GM12878 (cell line): ENCODE measurements at regions not wholly inside any gene's neighbourhood (a gene's known extent, or its start where the extent isn't known, plus 50 kb on each side); places are given as distances from the start of the nearest gene placed in this dataset.

ENCODE experiments used
- ATAC-seq: fragments of 200-7000 bp; cut with Tn5 transposase; 3 replicates; pipeline ENCODE4 v1.9.1; 2020; ENCODE audit warnings: mild to moderate bottlenecking, moderate library complexity
- BruUV-seq: library from RNA; stranded (reverse); fragments of 400-500 nt; replicated peaks from 2 replicates; lab custom pipeline; 2021; lab: Mats Ljungman, UMichigan
- CTCF ChIA-PET: fragments of 300-600 bp; sonication (Branson Sonifier 250); formaldehyde crosslinking; extraction: SDS; loops from one replicate; lab custom pipeline; 2021; ENCODE audit warnings: inconsistent platforms; lab: Yijun Ruan, JAX
- POLR2A ChIA-PET: fragments of 350-600 bp; formaldehyde crosslinking; extraction: SDS; loops from one replicate; lab custom pipeline; 2021; ENCODE audit warnings: inconsistent platforms; lab: Charles Lee
- RAD21 ChIA-PET: fragments of 300-600 bp; sonication (Branson Sonifier 250); formaldehyde crosslinking; loops from one replicate; lab custom pipeline; 2023; ENCODE audit warnings: antibody characterized with exemption; ENCODE audit not compliant: unreplicated experiment; lab: Charles Lee
- SMC1A ChIA-PET: fragments of 300-600 bp; sonication (Branson Sonifier 250); formaldehyde crosslinking; loops from one replicate; lab custom pipeline; 2023; ENCODE audit not compliant: unreplicated experiment, uncharacterized antibody; lab: Charles Lee
- DNase-seq: peaks from one replicate; pipeline ENCODE4 v3.0.0-alpha.2; 2011; ENCODE audit warnings: low read depth, low spot score
- FAIRE-seq: peaks from 3 replicates; lab custom pipeline; 2011; peaks lifted over from hg19 to GRCh38; lab: Jason Lieb, UNC
- H2AFZ ChIP-seq: 2 replicates; pipeline ENCODE4 v1.6.0; 2011; ENCODE audit warnings: low read depth, low read length, control low read depth; ENCODE audit not compliant: control insufficient read depth
- H3K27ac ChIP-seq: 2 replicates; pipeline ENCODE4 v1.5.1; 2011; ENCODE audit warnings: control low read depth; ENCODE audit not compliant: control insufficient read depth, insufficient read depth
- H3K27me3 ChIP-seq, 2 experiments: replicated peaks in 1 of 2; 2 replicates each; pipeline versions ENCODE4 v1.6.0 to v1.6.1; 2011; ENCODE audit warnings: low read length in 1 of 2; ENCODE audit not compliant: control insufficient read depth in 2 of 2, insufficient read depth in 2 of 2
- H3K36me3 ChIP-seq, 2 experiments: 2 replicates each; pipeline ENCODE4 v1.5.1; 2011; ENCODE audit warnings: low read length in 1 of 2; ENCODE audit not compliant: control insufficient read depth in 2 of 2, insufficient read depth in 2 of 2
- H3K4me1 ChIP-seq: 2 replicates; pipeline ENCODE4 v1.6.1; 2011; ENCODE audit warnings: mild to moderate bottlenecking, low read length, moderate library complexity, mixed read lengths; ENCODE audit not compliant: control insufficient read depth, insufficient read depth
- H3K4me2 ChIP-seq: 2 replicates; pipeline ENCODE4 v1.6.0; 2011; ENCODE audit warnings: control low read depth; ENCODE audit not compliant: control insufficient read depth, insufficient read depth
- H3K4me3 ChIP-seq: fragments of 200-600 bp; sonication (generic); 2 replicates; pipeline ENCODE4 v1.5.1; 2016
- H3K79me2 ChIP-seq: 2 replicates; pipeline ENCODE4 v1.6.0; 2011; ENCODE audit warnings: low read length; ENCODE audit not compliant: control insufficient read depth, insufficient read depth
- H3K9ac ChIP-seq: 2 replicates; pipeline ENCODE4 v1.8.0; 2011; ENCODE audit warnings: low read length, control low read depth, mixed read lengths; ENCODE audit not compliant: control insufficient read depth, insufficient read depth
- H3K9me3 ChIP-seq: replicated peaks from 3 replicates; pipeline ENCODE4 v1.5.1; 2011; ENCODE audit warnings: mild to moderate bottlenecking, low read length; ENCODE audit not compliant: control insufficient read depth, insufficient read depth
- H4K20me1 ChIP-seq: 2 replicates; pipeline ENCODE4 v1.6.0; 2011; ENCODE audit not compliant: control insufficient read depth, insufficient read depth
- CBX5 ChIP-seq: sonication (generic); IDR thresholded peaks from 2 replicates; pipeline ENCODE4 v1.6.1; 2016; ENCODE audit warnings: low read depth, moderate library complexity, mild to moderate bottlenecking, inconsistent platforms
- CHD4 ChIP-seq: fragments of 200-600 bp; sonication (generic); IDR thresholded peaks from 2 replicates; pipeline ENCODE4 v1.6.1; 2016; ENCODE audit warnings: mild to moderate bottlenecking
- NFYA ChIP-seq: IDR thresholded peaks from 2 replicates; pipeline ENCODE4 v1.6.1; 2011; ENCODE audit warnings: low read depth, mild to moderate bottlenecking, low read length, improper control_type of control experiment, borderline replicate concordance
- SMAD5 ChIP-seq: IDR thresholded peaks from 2 replicates; pipeline ENCODE4 v1.6.1; 2016; ENCODE audit warnings: antibody characterized with exemption, low read depth
- TCF12 ChIP-seq: IDR thresholded peaks from 2 replicates; pipeline ENCODE4 v1.6.1; 2011; ENCODE audit warnings: low read depth, mild to moderate bottlenecking, low read length
- TCF3 ChIP-seq: IDR thresholded peaks from 2 replicates; pipeline ENCODE4 v1.6.1; 2012; ENCODE audit warnings: low read depth, mild to moderate bottlenecking, low read length, borderline replicate concordance; ENCODE audit not compliant: insufficient read depth
- ZNF384 ChIP-seq: IDR thresholded peaks from 2 replicates; pipeline ENCODE4 v1.6.1; 2012; ENCODE audit warnings: low read depth, mild to moderate bottlenecking, low read length, improper control_type of control experiment, borderline replicate concordance
- ZSCAN29 ChIP-seq: fragments of 450-650 bp; IDR thresholded peaks from 2 replicates; pipeline ENCODE4 v1.6.1; 2017; ENCODE audit warnings: mild to moderate bottlenecking, moderate library complexity
- WGBS: methylation state at CpG from one replicate; pipeline ENCODE4 v1.1.6; 2016; ENCODE audit warnings: low lambda C conversion rate; ENCODE audit not compliant: insufficient replicate concordance, insufficient coverage; ENCODE audit errors: missing lambda C conversion rate; 5-methylcytosine and 5-hydroxymethylcytosine counted together
- in situ Hi-C: fragments of 300-500 bp; cut with MboI; formaldehyde crosslinking; loops from 9 replicates; pipeline ENCODE4 v1.14.3; 2018; ENCODE audit warnings: mixed read lengths
- intact Hi-C: fragments of 100-400 bp; cut with micrococcal nuclease; formaldehyde crosslinking; loops from one replicate; pipeline ENCODE4 v1.14.2; 2022; ENCODE audit not compliant: unreplicated experiment
- TF ChIP-seq, protein P1 (sequence below): IDR thresholded peaks from 2 replicates; pipeline ENCODE4 v1.6.1; 2012; ENCODE audit warnings: low read depth, low read length, improper control_type of control experiment
- TF ChIP-seq, protein P2 (sequence below): fragments of 450-650 bp; formaldehyde crosslinking; IDR thresholded peaks from 2 replicates; pipeline ENCODE4 v1.4.0; 2022; ENCODE audit warnings: mild to moderate bottlenecking, moderate library complexity

DNA sequence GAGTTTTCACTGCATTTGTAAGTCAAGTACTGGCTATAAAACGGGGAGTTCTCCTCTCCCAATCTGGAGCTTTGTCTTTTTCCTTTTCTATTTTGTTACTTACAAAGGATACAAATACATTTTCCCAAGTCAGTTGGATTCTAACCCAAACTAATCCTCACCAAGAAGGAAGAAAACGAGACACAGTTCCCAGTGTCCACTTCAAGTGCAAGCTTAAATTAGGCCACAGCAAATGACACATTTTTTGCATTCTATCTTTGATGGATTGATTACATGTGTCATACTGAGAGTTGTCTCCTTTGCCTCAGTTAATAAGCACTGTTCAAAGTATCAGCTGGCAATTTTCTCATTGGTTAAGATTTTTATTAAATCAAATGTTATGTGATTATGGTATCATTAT lies 296.7 kb upstream of the ANO5 start:
- SMC1A ChIA-PET: interaction anchor here (0.7 to 1.1 kb wide), 4 partner anchors 8 to 17 kb away, joined by 3 to 7 read pairs (median 3); no protein-coding TSS in a partner anchor
- POLR2A ChIA-PET: no interaction called here
- Histone ChIP-seq H3K9me3 (no peaks in the 10 kb centered on the region), H3K4me1 (no peaks in the 10 kb centered on the region), H3K9ac (no peak overlapping the region), H3K27me3 (no peaks in the 10 kb centered on the region), H4K20me1 (no peaks in the 10 kb centered on the region), H3K79me2 (no peaks in the 10 kb centered on the region), H3K4me2 (no peak overlapping the region), H3K36me3 (no peaks in the 10 kb centered on the region), H3K27ac (no peak overlapping the region), H3K4me3 (no peak overlapping the region), H2AFZ (no peak overlapping the region)
- RAD21 ChIA-PET: no interaction called here
- 4% methylated on average over 2 of the region's 2 CpGs for WGBS
- no peak for TF ChIP-seq NFYA
- no peak for TF ChIP-seq CHD4
- BruUV-seq: no TSS peak
- ATAC-seq (no peak), DNase-seq (no peak), FAIRE-seq (no peak)
- CTCF ChIA-PET: interaction anchor here (0.7 to 1.5 kb wide), 2 partner anchors 24 to 35 kb away, joined by 3 read pairs; no protein-coding TSS in a partner anchor
- in situ Hi-C loops: no loop called here
- intact Hi-C loops: loop anchor here (2.0 kb wide), 1 partner anchor 17 kb away; no protein-coding TSS in a partner anchor

DNA sequence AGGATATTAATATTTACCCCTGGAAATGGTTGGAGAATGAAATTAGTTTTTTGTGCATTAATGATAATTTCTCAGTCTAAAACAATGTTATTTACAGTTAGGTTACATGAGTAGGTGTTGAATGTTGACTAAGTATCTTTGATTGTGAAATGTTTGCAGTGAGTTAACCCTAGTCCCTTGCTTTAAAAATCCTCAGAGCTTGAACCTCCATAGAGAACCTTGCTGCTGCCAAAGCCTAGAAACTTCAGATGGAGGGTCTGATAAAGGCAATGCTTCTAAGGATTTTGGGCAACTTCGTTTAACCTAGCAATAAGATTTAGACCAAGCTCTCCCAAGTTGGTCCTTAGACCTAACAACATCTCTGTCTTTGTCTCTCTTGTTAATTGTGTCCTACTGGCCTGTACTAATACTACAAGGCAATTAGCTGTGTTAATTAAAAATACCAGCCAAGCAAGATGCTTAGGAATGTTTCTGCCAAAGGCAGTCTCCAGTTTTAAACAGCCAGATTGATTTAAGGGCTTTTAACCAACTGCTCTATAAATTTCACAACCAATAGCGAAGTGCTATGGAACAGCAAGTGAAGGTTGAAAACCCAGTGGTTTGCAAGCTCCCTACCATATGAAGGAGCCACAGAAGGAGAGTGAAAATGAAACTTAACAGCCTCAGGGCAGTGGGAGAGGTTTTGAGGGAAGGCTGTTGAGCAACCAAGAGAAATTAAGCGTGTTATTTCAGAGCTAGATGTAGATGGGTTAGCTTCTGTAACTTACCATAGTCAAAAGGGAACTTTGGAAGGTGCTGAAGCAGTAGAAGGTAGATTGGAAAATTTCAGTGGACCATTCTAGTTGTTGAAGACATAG lies 295.9 kb upstream of the ANO5 start:
- CTCF ChIA-PET: interaction anchor here (0.6 to 1.5 kb wide), 3 partner anchors 23 to 86 kb away, joined by 3 read pairs; no protein-coding TSS in a partner anchor
- WGBS: 0% methylated on average over 3 of the region's 3 CpGs
- BruUV-seq: no TSS peak
- TF ChIP-seq SMAD5 (no peak), TCF3 (no peak), TCF12 (no peak), ZNF384 (no peak), CBX5 (no peak), ZSCAN29 (no peak), NFYA (no peak)
- TF ChIP-seq, protein P1, sequence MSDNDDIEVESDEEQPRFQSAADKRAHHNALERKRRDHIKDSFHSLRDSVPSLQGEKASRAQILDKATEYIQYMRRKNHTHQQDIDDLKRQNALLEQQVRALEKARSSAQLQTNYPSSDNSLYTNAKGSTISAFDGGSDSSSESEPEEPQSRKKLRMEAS: no peak
- TF ChIP-seq, protein P2, sequence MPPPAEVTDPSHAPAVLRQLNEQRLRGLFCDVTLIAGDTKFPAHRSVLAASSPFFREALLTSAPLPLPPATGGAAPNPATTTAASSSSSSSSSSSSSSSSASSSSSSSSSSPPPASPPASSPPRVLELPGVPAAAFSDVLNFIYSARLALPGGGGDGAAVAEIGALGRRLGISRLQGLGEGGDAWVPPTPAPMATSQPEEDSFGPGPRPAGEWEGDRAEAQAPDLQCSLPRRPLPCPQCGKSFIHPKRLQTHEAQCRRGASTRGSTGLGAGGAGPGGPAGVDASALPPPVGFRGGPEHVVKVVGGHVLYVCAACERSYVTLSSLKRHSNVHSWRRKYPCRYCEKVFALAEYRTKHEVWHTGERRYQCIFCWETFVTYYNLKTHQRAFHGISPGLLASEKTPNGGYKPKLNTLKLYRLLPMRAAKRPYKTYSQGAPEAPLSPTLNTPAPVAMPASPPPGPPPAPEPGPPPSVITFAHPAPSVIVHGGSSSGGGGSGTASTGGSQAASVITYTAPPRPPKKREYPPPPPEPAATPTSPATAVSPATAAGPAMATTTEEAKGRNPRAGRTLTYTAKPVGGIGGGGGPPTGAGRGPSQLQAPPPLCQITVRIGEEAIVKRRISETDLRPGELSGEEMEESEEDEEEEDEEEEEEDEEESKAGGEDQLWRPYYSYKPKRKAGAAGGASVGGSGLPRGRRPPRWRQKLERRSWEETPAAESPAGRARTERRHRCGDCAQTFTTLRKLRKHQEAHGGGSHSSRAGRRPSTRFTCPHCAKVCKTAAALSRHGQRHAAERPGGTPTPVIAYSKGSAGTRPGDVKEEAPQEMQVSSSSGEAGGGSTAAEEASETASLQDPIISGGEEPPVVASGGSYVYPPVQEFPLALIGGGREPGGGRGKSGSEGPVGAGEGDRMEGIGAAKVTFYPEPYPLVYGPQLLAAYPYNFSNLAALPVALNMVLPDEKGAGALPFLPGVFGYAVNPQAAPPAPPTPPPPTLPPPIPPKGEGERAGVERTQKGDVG (CRISPR knock-in tag): no peak

More for the DNA sequence above, 295.9 kb upstream of the ANO5 start:
- no peaks in the 10 kb centered on the region for H4K20me1 ChIP-seq
- H3K9ac ChIP-seq: no peak overlapping the region
- H3K4me3 ChIP-seq: no peak overlapping the region
- DNase-seq (no peak), ATAC-seq (peak; percentile 34; the same call in 1 of the 3 replicates), FAIRE-seq (no peak)
- H3K9me3 ChIP-seq: no peaks in the 10 kb centered on the region
- H3K4me1 ChIP-seq: no peaks in the 10 kb centered on the region
- H3K27ac ChIP-seq: no peak overlapping the region
- H2AFZ ChIP-seq: no peak overlapping the region
- ChIA-PET POLR2A (no interaction called here), RAD21 (interaction anchor here (1.2 kb wide), 1 partner anchor 16 kb away, joined by 3 read pairs; no protein-coding TSS in a partner anchor), SMC1A (interaction anchor here (0.7 to 1.1 kb wide), 3 partner anchors 8 to 10 kb away, joined by 3 to 7 read pairs (median 3); no protein-coding TSS in a partner anchor)
- no peak overlapping the region for H3K4me2 ChIP-seq
- in situ Hi-C loops (no loop called here), intact Hi-C loops (loop anchor here (2.0 kb wide), 1 partner anchor 18 kb away; no protein-coding TSS in a partner anchor)
- H3K36me3 ChIP-seq: no peaks in the 10 kb centered on the region
- H3K79me2 ChIP-seq: no peaks in the 10 kb centered on the region
- no peaks in the 10 kb centered on the region for H3K27me3 ChIP-seq
